ENCODE measurements at regions not wholly inside any gene's neighbourhood (a gene's known extent, or its start where the extent isn't known, plus 50 kb on each side); places are given as distances from the start of the nearest gene placed in this dataset.

GRCh38 chr18:39764873-39765272 lies 2190.2 kb upstream of the PIK3C3 start:
- H3K9me3 ChIP-seq (ENCODE audit: control insufficient read depth, low read length) = no peaks in the 10 kb centered on the region
- H3K27ac ChIP-seq (ENCODE audit: insufficient read depth, low read length, poor library complexity, severe bottlenecking) = no peak overlapping the region
- no peak overlapping the region for H3K4me3 ChIP-seq (ENCODE audit: insufficient read depth, low read depth, low read length, poor library complexity, severe bottlenecking)
- H3K27me3 ChIP-seq (replicated peaks; ENCODE audit: control insufficient read depth, insufficient read depth, low read length, poor library complexity, severe bottlenecking) = no peaks in the 10 kb centered on the region
- no peak for DNase-seq
- no peaks in the 10 kb centered on the region for H3K36me3 ChIP-seq (ENCODE audit: control insufficient read depth, insufficient read depth, low read length)
- H3K4me1 ChIP-seq (ENCODE audit: control insufficient read depth, insufficient read depth, low read length, poor library complexity, severe bottlenecking) = no peaks in the 10 kb centered on the region

GRCh38 chr18:39761273-39761672 lies 2193.8 kb upstream of the PIK3C3 start:
- no peak for DNase-seq
- no peak overlapping the region for H3K27ac ChIP-seq (ENCODE audit: insufficient read depth, low read length, poor library complexity, severe bottlenecking)
- H3K9me3 ChIP-seq (ENCODE audit: control insufficient read depth, low read length) = no peaks in the 10 kb centered on the region
- H3K36me3 ChIP-seq (ENCODE audit: control insufficient read depth, insufficient read depth, low read length) = no peaks in the 10 kb centered on the region
- no peak overlapping the region for H3K4me3 ChIP-seq (ENCODE audit: insufficient read depth, low read depth, low read length, poor library complexity, severe bottlenecking)
- H3K27me3 ChIP-seq (replicated peaks; ENCODE audit: control insufficient read depth, insufficient read depth, low read length, poor library complexity, severe bottlenecking) = no peaks in the 10 kb centered on the region
- no peaks in the 10 kb centered on the region for H3K4me1 ChIP-seq (ENCODE audit: control insufficient read depth, insufficient read depth, low read length, poor library complexity, severe bottlenecking)

- H3K36me3 ChIP-seq (ENCODE audit: control insufficient read depth, insufficient read depth, low read length) = no peaks in the 10 kb centered on the region
- no peak overlapping the region for H3K4me3 ChIP-seq (ENCODE audit: insufficient read depth, low read depth, low read length, poor library complexity, severe bottlenecking)
- DNase-seq = no peak
- no peaks in the 10 kb centered on the region for H3K27me3 ChIP-seq (replicated peaks; ENCODE audit: control insufficient read depth, insufficient read depth, low read length, poor library complexity, severe bottlenecking)
- no peaks in the 10 kb centered on the region for H3K9me3 ChIP-seq (ENCODE audit: control insufficient read depth, low read length)
- H3K27ac ChIP-seq (ENCODE audit: insufficient read depth, low read length, poor library complexity, severe bottlenecking) = no peak overlapping the region
- no peaks in the 10 kb centered on the region for H3K4me1 ChIP-seq (ENCODE audit: control insufficient read depth, insufficient read depth, low read length, poor library complexity, severe bottlenecking)
Measured at GRCh38 chr18:39759926-39760325, 2194.3 kb upstream of the CELF4 start.

GRCh38 chr18:39753178-39753577 lies 2187.6 kb upstream of the CELF4 start:
- Histone ChIP-seq H3K27me3 (replicated peaks; ENCODE audit: control insufficient read depth, insufficient read depth, low read length, poor library complexity, severe bottlenecking) (no peaks in the 10 kb centered on the region), H3K4me1 (ENCODE audit: control insufficient read depth, insufficient read depth, low read length, poor library complexity, severe bottlenecking) (no peaks in the 10 kb centered on the region), H3K27ac (ENCODE audit: insufficient read depth, low read length, poor library complexity, severe bottlenecking) (no peak overlapping the region), H3K9me3 (ENCODE audit: control insufficient read depth, low read length) (peaks cover 6% of the 10 kb centered on the region), H3K4me3 (ENCODE audit: insufficient read depth, low read depth, low read length, poor library complexity, severe bottlenecking) (no peak overlapping the region), H3K36me3 (ENCODE audit: control insufficient read depth, insufficient read depth, low read length) (no peaks in the 10 kb centered on the region)
- no peak for DNase-seq

GRCh38 chr18:39752351-39752750 lies 2186.8 kb upstream of the CELF4 start:
- Histone ChIP-seq H3K27me3 (replicated peaks; ENCODE audit: control insufficient read depth, insufficient read depth, low read length, poor library complexity, severe bottlenecking) (no peaks in the 10 kb centered on the region), H3K36me3 (ENCODE audit: control insufficient read depth, insufficient read depth, low read length) (no peaks in the 10 kb centered on the region), H3K9me3 (ENCODE audit: control insufficient read depth, low read length) (peaks cover 6% of the 10 kb centered on the region), H3K27ac (ENCODE audit: insufficient read depth, low read length, poor library complexity, severe bottlenecking) (no peak overlapping the region), H3K4me3 (ENCODE audit: insufficient read depth, low read depth, low read length, poor library complexity, severe bottlenecking) (no peak overlapping the region), H3K4me1 (ENCODE audit: control insufficient read depth, insufficient read depth, low read length, poor library complexity, severe bottlenecking) (no peaks in the 10 kb centered on the region)
- DNase-seq = no peak

GRCh38 chr18:39751921-39752320 lies 2186.3 kb upstream of the CELF4 start:
- H3K4me1 ChIP-seq (ENCODE audit: control insufficient read depth, insufficient read depth, low read length, poor library complexity, severe bottlenecking) = no peaks in the 10 kb centered on the region
- DNase-seq = no peak
- H3K4me3 ChIP-seq (ENCODE audit: insufficient read depth, low read depth, low read length, poor library complexity, severe bottlenecking) = no peak overlapping the region
- H3K27ac ChIP-seq (ENCODE audit: insufficient read depth, low read length, poor library complexity, severe bottlenecking) = no peak overlapping the region
- H3K36me3 ChIP-seq (ENCODE audit: control insufficient read depth, insufficient read depth, low read length) = no peaks in the 10 kb centered on the region
- H3K27me3 ChIP-seq (replicated peaks; ENCODE audit: control insufficient read depth, insufficient read depth, low read length, poor library complexity, severe bottlenecking) = no peaks in the 10 kb centered on the region
- peaks cover 6% of the 10 kb centered on the region for H3K9me3 ChIP-seq (ENCODE audit: control insufficient read depth, low read length)

- H3K27ac ChIP-seq (ENCODE audit: insufficient read depth, low read length, poor library complexity, severe bottlenecking) = no peak overlapping the region
- no peaks in the 10 kb centered on the region for H3K4me1 ChIP-seq (ENCODE audit: control insufficient read depth, insufficient read depth, low read length, poor library complexity, severe bottlenecking)
- no peak overlapping the region for H3K4me3 ChIP-seq (ENCODE audit: insufficient read depth, low read depth, low read length, poor library complexity, severe bottlenecking)
- no peaks in the 10 kb centered on the region for H3K27me3 ChIP-seq (replicated peaks; ENCODE audit: control insufficient read depth, insufficient read depth, low read length, poor library complexity, severe bottlenecking)
- H3K9me3 ChIP-seq (ENCODE audit: control insufficient read depth, low read length) = peaks cover 6% of the 10 kb centered on the region
- no peak for DNase-seq
- H3K36me3 ChIP-seq (ENCODE audit: control insufficient read depth, insufficient read depth, low read length) = no peaks in the 10 kb centered on the region
Measured at GRCh38 chr18:39751161-39751560, 2185.6 kb upstream of the CELF4 start.

GRCh38 chr18:39749154-39749553 lies 2183.6 kb upstream of the CELF4 start:
- DNase-seq = no peak
- Histone ChIP-seq H3K27me3 (replicated peaks; ENCODE audit: control insufficient read depth, insufficient read depth, low read length, poor library complexity, severe bottlenecking) (no peaks in the 10 kb centered on the region), H3K9me3 (ENCODE audit: control insufficient read depth, low read length) (peaks cover 6% of the 10 kb centered on the region), H3K36me3 (ENCODE audit: control insufficient read depth, insufficient read depth, low read length) (no peaks in the 10 kb centered on the region), H3K27ac (ENCODE audit: insufficient read depth, low read length, poor library complexity, severe bottlenecking) (no peak overlapping the region), H3K4me1 (ENCODE audit: control insufficient read depth, insufficient read depth, low read length, poor library complexity, severe bottlenecking) (no peaks in the 10 kb centered on the region), H3K4me3 (ENCODE audit: insufficient read depth, low read depth, low read length, poor library complexity, severe bottlenecking) (no peak overlapping the region)

- no peaks in the 10 kb centered on the region for H3K36me3 ChIP-seq (ENCODE audit: control insufficient read depth, insufficient read depth, low read length)
Measured at GRCh38 chr18:39748727-39749126, 2183.1 kb upstream of the CELF4 start.

GRCh38 chr18:39746201-39746600 lies 2180.6 kb upstream of the CELF4 start:
- H3K4me1 ChIP-seq (ENCODE audit: control insufficient read depth, insufficient read depth, low read length, poor library complexity, severe bottlenecking) = no peaks in the 10 kb centered on the region
- no peaks in the 10 kb centered on the region for H3K36me3 ChIP-seq (ENCODE audit: control insufficient read depth, insufficient read depth, low read length)

More at GRCh38 chr18:39748727-39749126, 2183.1 kb upstream of the CELF4 start:
- H3K4me1 ChIP-seq (ENCODE audit: control insufficient read depth, insufficient read depth, low read length, poor library complexity, severe bottlenecking) = no peaks in the 10 kb centered on the region
- H3K27me3 ChIP-seq (replicated peaks; ENCODE audit: control insufficient read depth, insufficient read depth, low read length, poor library complexity, severe bottlenecking) = no peaks in the 10 kb centered on the region
- DNase-seq = no peak
- H3K4me3 ChIP-seq (ENCODE audit: insufficient read depth, low read depth, low read length, poor library complexity, severe bottlenecking) = no peak overlapping the region
- H3K9me3 ChIP-seq (ENCODE audit: control insufficient read depth, low read length) = peaks cover 6% of the 10 kb centered on the region
- H3K27ac ChIP-seq (ENCODE audit: insufficient read depth, low read length, poor library complexity, severe bottlenecking) = no peak overlapping the region

GRCh38 chr18:39743463-39743862 lies 2177.9 kb upstream of the CELF4 start:
- H3K9me3 ChIP-seq (ENCODE audit: control insufficient read depth, low read length) = no peaks in the 10 kb centered on the region
- DNase-seq = no peak
- H3K36me3 ChIP-seq (ENCODE audit: control insufficient read depth, insufficient read depth, low read length) = no peaks in the 10 kb centered on the region
- H3K27me3 ChIP-seq (replicated peaks; ENCODE audit: control insufficient read depth, insufficient read depth, low read length, poor library complexity, severe bottlenecking) = no peaks in the 10 kb centered on the region
- no peaks in the 10 kb centered on the region for H3K4me1 ChIP-seq (ENCODE audit: control insufficient read depth, insufficient read depth, low read length, poor library complexity, severe bottlenecking)
- H3K27ac ChIP-seq (ENCODE audit: insufficient read depth, low read length, poor library complexity, severe bottlenecking) = no peak overlapping the region
- no peak overlapping the region for H3K4me3 ChIP-seq (ENCODE audit: insufficient read depth, low read depth, low read length, poor library complexity, severe bottlenecking)

More at GRCh38 chr18:39746201-39746600, 2180.6 kb upstream of the CELF4 start:
- DNase-seq = no peak
- no peak overlapping the region for H3K27ac ChIP-seq (ENCODE audit: insufficient read depth, low read length, poor library complexity, severe bottlenecking)
- H3K27me3 ChIP-seq (replicated peaks; ENCODE audit: control insufficient read depth, insufficient read depth, low read length, poor library complexity, severe bottlenecking) = no peaks in the 10 kb centered on the region
- peaks cover 6% of the 10 kb centered on the region for H3K9me3 ChIP-seq (ENCODE audit: control insufficient read depth, low read length)
- H3K4me3 ChIP-seq (ENCODE audit: insufficient read depth, low read depth, low read length, poor library complexity, severe bottlenecking) = no peak overlapping the region

Measured in effector memory CD4-positive, alpha-beta T cell (primary cell).